Tibial nerve (tissue), 4 donors: ENCODE measurements at regions not wholly inside any gene's neighbourhood (a gene's known extent, or its start where the extent isn't known, plus 50 kb on each side); places are given as distances from the start of the nearest gene placed in this dataset.

Source experiments
- CTCF ChIP-seq, 5 experiments: fragments of 200-600 bp in 3 of 5; fragments of 450-650 bp in 2 of 5; sonication (generic) in 3 of 5; IDR thresholded peaks; one replicate each; pipeline ENCODE4 v1.5.1; 2016 to 2019; ENCODE audit warnings: antibody characterized with exemption in 5 of 5, mild to moderate bottlenecking in 3 of 5, moderate library complexity in 2 of 5
- EP300 ChIP-seq, 2 donors: sonication (generic); formaldehyde crosslinking; IDR thresholded peaks; one replicate each; pipeline ENCODE4 v1.6.1; 2017; ENCODE audit warnings: antibody characterized with exemption in 2 of 2, mild to moderate bottlenecking in 1 of 2
- POLR2A ChIP-seq, 2 donors: fragments of 450-650 bp; IDR thresholded peaks; one replicate each; pipeline ENCODE4 v1.6.1; 2017; ENCODE audit warnings: antibody characterized with exemption in 2 of 2, mild to moderate bottlenecking in 2 of 2, moderate library complexity in 2 of 2

GRCh38 chr2:181364492-181365170 is 92.6 kb upstream of the ITGA4 start:
- TF ChIP-seq CTCF (IDR thresholded peaks at IDR 0.05) (no peak), POLR2A (IDR thresholded peaks at IDR 0.05) (no peak), EP300 (IDR thresholded peaks at IDR 0.05) (no peak)
